ENCODE measurements at regions not wholly inside any gene's neighbourhood (a gene's known extent, or its start where the extent isn't known, plus 50 kb on each side); places are given as distances from the start of the nearest gene placed in this dataset.

- Histone ChIP-seq H3K4me3 (no peak overlapping the region), H3K4me1 (no peaks in the 10 kb centered on the region), H3K9me3 (no peaks in the 10 kb centered on the region), H3K36me3 (ENCODE audit: low read depth, missing control alignments) (no peaks in the 10 kb centered on the region), H3K27me3 (no peaks in the 10 kb centered on the region), H3K27ac (no peak overlapping the region)
- TF ChIP-seq CTCF (IDR thresholded peaks at IDR 0.05) (no peak), POLR2A (IDR thresholded peaks at IDR 0.05) (no peak)
- 32 to 53% methylated on average over 1 of the region's 1 CpG for WGBS, 2 donors
- no peak for DNase-seq
- intact Hi-C loops (cut with DNase I; ENCODE audit: low total_unique reads): no loop called here
Measured at GRCh38 chr14:66046591-66046990, 439.6 kb upstream of the CCDC196 start.

GRCh38 chr14:66056268-66056907, 429.8 kb upstream of the CCDC196 start:
- no peak overlapping the region for H3K4me3 ChIP-seq
- no peaks in the 10 kb centered on the region for H3K4me1 ChIP-seq
- no peak for DNase-seq
- no peaks in the 10 kb centered on the region for H3K36me3 ChIP-seq (ENCODE audit: low read depth, missing control alignments)
- no peaks in the 10 kb centered on the region for H3K27me3 ChIP-seq
- TF ChIP-seq CTCF (IDR thresholded peaks at IDR 0.05) (no peak), POLR2A (IDR thresholded peaks at IDR 0.05) (no peak)
- H3K27ac ChIP-seq: no peak overlapping the region
- H3K9me3 ChIP-seq: no peaks in the 10 kb centered on the region
- intact Hi-C loops (cut with DNase I; ENCODE audit: low total_unique reads): no loop called here
- 72 to 85% methylated on average over 5 of the region's 5 CpGs for WGBS, 2 donors

GRCh38 chr14:66056926-66057552, 429.1 kb upstream of the CCDC196 start:
- H3K27me3 ChIP-seq: no peaks in the 10 kb centered on the region
- H3K36me3 ChIP-seq (ENCODE audit: low read depth, missing control alignments): no peaks in the 10 kb centered on the region
- TF ChIP-seq POLR2A (IDR thresholded peaks at IDR 0.05) (no peak), CTCF (IDR thresholded peaks at IDR 0.05) (no peak)
- intact Hi-C loops (cut with DNase I; ENCODE audit: low total_unique reads): no loop called here
- WGBS, 2 donors: 91 to 100% methylated on average over 1 of the region's 1 CpG
- H3K27ac ChIP-seq: no peak overlapping the region
- DNase-seq: no peak
- no peaks in the 10 kb centered on the region for H3K9me3 ChIP-seq
- no peaks in the 10 kb centered on the region for H3K4me1 ChIP-seq
- no peak overlapping the region for H3K4me3 ChIP-seq

GRCh38 chr14:66065188-66065587, 421.0 kb upstream of the CCDC196 start:
- 80 to 90% methylated on average over 5 of the region's 5 CpGs for WGBS, 2 donors
- no peak for DNase-seq
- H3K9me3 ChIP-seq: no peaks in the 10 kb centered on the region
- H3K4me1 ChIP-seq: no peaks in the 10 kb centered on the region
- H3K27me3 ChIP-seq: no peaks in the 10 kb centered on the region
- no peak overlapping the region for H3K4me3 ChIP-seq
- TF ChIP-seq CTCF (IDR thresholded peaks at IDR 0.05) (no peak), POLR2A (IDR thresholded peaks at IDR 0.05) (no peak)
- no peaks in the 10 kb centered on the region for H3K36me3 ChIP-seq (ENCODE audit: low read depth, missing control alignments)
- no peak overlapping the region for H3K27ac ChIP-seq
- intact Hi-C loops (cut with DNase I; ENCODE audit: low total_unique reads): no loop called here
